Muscle of arm (tissue), 1 donor: ENCODE measurements at regions not wholly inside any gene's neighbourhood (a gene's known extent, or its start where the extent isn't known, plus 50 kb on each side); places are given as distances from the start of the nearest gene placed in this dataset.
A peak's percentile ranks its signal among the peaks of the same experiment; 100 is the strongest.

ENCODE experiments used
- DNase-seq: peaks from one replicate; pipeline ENCODE4 v3.0.0-alpha.2; 2013

DNA sequence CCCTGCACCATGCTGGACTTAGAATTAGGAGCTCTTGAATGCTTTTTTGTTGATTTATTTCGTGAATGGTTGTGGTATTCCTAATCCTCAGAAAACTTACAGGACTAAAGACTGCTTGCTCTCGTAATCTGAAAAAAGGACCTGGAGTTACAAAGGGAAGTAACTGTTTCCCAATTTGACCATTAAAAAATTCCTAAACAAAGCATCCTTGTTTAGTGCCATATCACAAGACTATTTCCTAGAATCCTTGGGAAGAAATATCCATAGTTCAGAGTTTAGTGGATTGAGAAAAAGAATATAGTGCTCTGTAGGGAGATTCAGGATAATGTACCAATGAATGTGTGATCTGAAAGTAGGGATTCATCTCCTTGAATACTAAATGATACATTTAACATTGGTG, 186.8 kb downstream of the NDFIP2 start:
- no peak for DNase-seq

DNA sequence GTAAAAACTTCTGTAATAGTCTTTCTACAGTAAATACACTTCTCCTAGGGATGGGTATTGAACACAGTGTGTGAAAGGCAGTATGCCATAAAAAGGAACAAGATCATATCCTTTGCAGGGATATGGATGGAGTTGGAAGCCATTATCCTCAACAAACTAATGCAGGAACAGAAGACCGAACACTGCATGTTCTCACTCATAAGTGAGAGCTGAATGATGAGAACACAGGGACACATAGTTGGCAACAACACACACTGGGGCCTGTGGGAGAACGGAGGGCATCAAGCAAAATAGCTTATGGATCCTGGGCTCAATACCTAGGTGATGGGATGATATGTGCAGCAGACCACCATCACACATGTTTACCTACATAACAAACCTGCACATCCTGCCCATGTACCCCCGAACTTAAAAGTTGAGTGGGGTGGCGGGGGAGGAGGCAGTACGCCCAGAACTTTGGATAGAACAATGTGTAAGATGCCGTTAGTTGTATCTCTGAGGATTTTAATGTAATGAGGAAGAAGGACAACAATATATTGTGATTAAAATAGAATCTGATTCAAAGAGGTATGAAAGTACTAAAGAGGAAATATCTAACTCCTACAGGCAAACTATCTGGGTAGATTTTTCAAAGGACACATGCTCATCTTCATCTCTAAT, 183.2 kb downstream of the NDFIP2 start:
- no peak for DNase-seq

DNA sequence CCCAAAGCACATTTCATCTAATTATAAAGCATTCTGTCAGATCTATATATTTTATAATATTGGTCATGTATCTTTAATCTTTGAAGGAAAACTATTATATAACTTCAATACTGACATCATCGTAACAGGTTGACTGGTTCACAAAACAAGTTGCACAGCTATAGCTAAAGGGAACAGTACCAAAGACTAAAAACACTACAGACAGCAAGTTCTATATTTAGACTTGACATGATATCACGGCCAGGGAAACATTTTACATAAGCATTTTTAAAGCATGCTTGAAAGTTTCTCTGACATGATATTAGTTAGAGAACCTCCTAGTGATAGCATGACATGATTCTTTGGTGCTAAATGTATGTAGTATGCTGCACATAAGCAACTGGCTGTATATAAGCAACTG, 182.5 kb downstream of the NDFIP2 start:
- DNase-seq: no peak

DNA sequence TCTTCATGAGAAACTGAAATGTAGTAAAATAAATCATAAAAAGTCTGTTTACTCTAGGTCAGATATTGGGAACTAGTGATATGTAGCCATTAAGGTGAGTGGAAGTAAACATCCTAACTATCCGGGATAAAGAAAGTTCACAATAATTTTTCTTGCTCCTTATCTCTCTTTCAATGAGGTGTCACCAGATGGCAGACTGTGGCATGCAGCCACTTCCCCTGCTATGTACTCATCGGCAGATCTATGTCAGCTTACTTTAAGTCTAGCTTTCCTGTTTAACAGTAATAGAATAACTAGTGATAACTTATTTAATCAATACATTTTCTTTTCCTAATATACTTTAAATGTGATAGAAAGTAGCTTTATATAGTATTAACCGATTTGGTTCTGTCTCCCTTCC, 181.9 kb downstream of the NDFIP2 start:
- no peak for DNase-seq

DNA sequence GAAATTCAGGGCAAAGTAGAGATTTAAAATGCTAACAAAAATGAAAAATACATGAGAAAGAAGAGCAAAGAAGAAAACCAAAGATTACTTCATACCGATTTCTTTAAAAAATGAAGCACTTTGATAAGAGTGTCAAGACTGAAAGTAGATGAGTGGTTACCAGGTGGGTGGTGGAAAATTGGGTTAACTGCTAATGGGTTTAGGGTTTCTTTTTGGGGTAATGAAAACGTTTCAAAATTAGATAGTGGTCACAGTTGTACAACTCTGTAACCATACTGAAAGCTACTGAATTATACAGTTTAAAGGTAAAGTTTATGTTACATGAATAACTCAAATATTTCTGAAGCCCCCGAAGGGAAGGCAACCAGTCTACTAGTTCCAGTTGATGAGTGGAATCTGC, 179.4 kb downstream of the NDFIP2 start:
- no peak for DNase-seq

DNA sequence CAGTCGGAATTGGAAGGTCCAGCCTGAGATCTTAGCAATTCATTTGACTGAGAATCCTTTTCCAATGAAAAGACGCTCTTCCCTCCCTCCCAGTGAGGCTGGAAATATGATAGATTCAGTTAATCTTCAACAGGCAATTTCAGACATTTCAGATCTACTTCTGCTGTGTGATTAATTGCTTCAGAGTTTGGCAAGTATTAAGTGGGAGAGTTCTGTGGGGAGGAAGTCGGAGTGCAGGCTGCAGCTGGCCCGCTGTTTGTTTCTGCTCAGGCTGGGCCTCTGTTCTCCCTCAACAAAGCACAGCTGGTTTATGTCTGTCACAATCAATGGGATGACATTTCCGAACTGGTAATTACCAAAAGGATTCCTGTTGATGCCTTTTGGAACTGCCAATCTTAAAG, 178.2 kb downstream of the NDFIP2 start:
- DNase-seq: peak; percentile 85

DNA sequence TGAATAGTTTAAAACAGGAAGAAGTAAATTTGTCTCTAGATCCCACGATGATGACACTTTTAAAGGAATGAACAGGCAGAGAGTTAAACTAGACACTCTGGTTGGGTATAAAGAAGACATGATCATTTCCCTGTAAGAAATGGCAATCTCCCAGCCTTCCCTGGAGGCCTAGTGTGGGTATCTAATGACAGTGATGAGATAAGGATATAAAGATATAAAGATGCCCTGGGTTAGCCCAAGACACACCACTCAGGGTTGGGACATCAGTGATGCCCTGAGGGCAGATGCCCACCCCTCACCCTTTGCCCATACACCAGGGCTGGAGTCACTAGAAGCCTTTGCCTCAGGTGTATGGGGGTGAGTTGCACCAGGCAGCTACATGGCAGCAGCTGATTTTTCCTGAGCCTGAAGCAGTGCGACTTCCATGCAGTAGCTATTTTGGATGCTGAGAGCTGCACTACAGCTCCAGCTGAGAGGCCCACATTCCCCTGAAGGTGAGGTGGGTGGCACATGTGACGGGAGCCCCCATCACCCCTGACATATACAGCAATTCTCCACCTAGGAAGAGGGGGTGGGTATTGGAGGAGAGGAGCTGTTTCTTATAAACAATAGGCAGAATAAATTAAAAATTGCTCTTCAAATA, 177.5 kb downstream of the NDFIP2 start:
- no peak for DNase-seq

DNA sequence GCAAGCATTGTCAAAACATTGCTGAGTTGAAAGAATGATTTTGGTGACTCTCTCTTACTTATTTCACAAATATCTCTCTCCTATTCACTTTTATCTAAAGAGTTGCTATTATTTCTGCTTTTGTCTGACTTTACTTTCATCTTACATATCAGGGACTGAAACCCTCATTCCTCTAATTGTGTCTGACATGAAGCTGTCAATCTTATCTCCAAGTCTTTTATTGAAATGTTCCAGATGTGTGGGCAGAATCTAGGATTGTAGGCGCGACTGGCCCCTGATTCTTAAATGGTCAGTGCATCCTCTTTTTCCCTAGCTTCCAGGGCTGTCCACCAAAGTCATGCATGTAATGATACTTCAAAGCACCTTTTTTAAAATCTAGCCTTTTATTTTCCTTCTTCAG, 174.6 kb downstream of the NDFIP2 start:
- no peak for DNase-seq

DNA sequence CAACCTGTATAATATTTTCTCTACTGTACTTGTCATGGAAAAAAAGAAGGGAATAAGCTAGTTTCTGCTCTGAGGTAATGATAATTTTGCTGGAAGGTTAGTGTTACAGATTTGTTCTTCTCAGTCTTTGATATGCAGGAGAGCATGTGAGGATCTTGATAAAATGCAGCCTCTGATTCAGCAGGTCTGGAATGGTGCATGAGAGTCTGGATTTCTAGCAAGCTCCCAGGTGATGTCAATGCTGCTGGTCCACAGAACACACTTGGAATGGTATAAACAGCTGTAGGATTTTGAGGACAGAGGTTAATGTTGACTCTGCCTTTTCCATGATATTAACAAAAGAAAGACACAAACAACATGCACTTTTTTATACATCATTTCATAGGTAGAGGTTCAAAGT, 173.6 kb downstream of the NDFIP2 start:
- DNase-seq: no peak

DNA sequence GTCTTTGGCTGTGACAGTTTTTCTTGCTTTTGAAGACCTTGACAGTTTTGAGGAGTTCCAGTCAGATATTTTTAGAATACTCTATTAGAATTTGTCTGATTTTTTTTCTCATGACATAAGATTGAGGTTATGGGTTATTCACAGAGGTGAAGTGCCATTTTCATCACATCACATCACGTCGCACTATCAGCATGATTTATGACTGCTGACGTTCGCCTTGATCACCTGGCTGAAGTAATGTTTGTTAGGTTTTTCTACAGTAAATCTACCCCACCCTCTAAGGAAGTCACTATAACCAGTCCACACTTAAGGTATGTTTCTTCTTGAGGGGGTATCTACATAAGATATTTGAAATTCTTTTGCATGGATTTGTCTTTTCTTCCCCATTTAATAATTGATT, 169.7 kb downstream of the NDFIP2 start:
- no peak for DNase-seq

DNA sequence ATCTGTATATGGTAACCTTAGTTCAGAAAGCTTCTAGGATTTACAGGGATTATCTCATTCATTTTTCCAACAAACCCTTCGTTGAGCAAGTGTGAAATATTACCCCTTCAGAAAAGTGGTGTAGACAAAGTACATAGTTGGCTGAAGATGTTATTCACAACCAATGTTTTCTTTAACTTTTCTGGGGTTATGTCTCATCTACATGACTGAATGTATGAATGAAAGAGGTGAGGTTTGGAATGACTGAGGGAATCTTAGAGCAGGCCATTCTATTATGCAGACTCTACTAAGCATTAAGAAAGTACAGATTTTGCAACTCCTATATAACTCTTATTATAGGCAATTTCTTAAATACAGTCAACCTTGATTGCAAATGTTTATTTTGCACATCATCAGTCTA, 167.2 kb downstream of the NDFIP2 start:
- DNase-seq: no peak

DNA sequence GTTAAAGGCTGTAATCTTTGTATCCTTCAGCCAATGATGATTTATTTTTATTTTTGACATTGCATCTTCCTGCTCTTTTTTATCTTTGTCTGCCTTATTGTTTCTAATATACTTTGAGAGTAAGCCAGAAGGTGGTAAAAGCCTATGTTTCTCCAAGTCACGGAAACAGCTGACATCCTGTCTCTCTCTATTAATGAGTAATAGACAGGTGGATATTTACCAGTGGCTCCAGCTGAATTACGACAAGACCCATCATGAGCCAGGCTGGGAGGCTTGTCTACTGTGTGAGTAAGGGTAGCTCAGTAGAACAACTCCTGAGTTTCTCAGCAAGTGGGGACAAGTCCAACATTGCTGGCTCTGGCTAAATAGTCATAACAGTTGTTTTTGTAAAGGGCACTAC, 166.6 kb downstream of the NDFIP2 start:
- no peak for DNase-seq

DNA sequence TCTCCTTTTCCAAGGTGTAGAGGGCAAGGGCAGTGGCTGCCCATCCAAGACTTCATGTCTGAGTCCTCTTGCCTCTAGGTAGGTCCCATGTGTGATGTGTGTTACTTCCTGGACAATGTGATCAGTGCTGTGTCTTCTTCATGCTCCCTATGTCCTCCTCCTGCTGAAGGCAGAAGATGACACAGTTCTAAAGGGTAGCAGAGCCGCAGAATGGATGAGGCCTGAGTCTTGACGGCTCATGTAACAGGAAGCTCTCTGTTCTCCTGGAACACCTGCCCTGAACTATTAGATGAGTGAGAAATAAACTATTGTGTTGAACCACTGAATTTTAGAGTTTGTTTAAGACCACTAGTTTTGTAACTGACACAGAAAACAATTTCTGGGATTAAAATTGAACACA, 165.9 kb downstream of the NDFIP2 start:
- DNase-seq: no peak

DNA sequence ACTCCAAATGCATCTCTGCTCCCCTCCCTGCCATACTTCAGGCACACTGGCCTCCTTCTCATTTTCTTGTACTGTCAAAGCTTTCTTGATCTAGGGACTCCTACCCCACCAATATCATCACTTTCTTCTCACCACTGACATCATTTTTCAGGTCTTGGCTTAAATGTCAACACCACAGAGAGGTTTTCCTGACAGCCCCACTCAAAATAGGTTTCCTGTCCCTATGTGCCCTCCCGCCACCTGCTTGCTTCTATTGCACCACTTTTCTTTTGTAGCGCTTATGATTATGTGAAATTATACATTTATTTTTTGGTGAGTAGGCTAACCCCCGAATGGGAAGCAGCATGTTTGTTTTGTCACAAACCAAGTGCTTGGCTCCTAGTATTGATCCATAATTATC, 164.6 kb downstream of the NDFIP2 start:
- no peak for DNase-seq

DNA sequence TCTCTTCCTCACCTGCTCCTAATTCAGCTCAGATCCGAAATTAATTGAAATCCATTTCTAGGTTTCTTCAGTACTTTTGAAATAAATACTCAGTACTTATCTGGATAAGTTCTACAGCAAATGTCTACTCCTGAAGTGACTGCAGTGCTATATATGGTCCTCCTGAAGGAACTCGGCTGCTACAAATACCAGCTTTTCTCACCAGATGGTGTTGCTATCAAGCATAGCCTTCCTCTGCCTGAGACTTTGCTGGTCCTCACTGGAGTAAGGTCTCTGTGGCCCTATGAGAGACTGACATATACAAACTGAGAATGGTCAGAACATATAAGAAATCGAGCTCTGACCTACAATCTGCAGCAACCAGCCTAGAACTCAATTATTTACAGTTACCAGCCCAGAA, 161.6 kb downstream of the NDFIP2 start:
- no peak for DNase-seq

DNA sequence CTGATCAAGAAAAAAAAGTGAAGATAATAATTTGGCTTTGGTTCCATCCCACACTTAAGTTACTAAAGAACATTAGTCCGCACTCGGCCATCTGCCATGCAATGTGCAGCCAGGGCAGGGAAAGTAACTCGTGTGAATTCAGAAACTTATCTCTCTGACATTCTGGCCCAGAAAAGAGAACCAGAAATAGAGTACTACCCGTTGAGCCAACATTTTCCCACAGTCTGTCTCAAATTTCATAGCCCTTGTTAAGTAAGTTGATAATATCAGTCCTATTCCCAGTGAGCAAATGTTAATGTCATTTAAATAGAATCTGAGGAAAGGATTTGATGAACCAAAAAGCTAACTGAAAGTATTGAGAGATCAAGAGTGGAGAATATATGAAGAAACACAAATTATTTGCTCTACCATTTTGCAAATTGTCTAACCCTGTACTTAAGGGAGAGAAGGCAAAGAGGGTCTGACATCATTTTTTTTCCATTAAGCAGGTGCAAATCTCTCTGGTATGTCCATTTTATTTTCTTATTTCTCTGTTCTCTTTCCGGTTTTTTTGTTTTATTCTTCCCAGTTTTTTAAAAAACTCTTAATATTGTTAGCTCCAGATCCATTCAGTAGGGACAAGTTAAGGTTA, 156.3 kb downstream of the NDFIP2 start:
- no peak for DNase-seq

DNA sequence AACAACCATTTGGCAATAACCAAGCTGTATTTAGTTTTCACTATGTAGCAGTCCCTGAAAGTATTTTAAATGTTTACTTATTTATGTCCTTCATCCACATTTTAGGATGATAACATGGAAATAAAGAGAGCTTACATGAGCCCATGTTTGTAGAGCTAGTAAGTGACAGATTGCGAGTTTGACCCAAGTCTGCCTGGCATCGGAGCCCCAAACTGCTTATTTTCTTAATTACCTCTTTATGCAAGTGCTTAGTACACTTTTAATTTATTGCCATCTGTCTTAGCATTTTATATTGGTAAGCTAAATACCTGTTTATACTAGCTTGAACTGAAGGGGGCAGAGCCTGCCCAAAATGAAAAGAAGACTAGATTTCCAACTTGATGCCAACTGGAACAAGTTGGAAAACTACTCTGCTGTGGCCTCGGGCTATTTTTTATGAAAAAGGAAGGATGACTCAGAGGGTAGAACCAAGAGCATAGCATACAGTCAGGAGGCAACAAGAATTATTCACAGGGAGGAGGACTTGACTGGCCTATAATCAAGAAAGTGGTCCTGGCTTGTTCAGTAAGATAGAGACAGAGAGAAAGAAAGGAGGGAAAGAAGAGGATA, 150.2 kb downstream of the NDFIP2 start:
- peak; percentile 12 for DNase-seq

DNA sequence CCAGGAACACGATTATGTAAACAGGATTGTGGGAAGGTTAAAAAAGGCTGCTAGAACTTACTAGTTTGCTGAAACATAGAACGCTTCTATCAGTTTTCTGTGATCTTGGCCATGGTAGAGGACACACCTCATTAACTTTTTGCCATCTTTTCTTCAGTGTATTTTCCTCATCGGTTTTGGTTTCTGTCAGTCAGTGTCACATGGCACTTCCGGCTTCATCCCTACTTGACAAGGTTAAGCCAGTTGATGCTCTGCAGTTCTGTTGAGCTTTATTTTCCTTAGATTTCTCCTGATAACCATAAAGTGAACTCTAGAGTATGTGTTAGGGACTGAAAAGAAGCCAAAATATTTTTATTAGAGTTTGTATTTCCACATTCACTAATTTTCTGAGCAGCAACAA, 147.5 kb downstream of the NDFIP2 start:
- DNase-seq: no peak

DNA sequence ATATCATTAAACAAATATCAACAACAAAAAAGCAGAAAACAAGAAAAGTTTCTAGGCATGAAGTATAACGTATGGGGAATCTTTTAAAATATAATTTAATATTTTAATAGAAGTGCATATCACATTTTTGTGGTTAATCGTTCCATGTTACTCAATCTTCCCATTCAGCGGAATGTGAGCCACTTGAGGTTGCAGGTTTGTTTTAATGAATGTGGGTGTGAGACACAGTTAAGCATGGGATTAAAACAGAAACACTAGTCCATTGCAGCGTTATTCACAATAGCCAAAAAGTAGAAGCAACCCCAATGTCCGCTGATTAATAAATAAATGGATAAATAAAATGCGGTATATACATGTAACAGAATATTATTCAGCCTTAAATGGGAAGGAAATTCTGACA, 146.0 kb downstream of the NDFIP2 start:
- DNase-seq: no peak

DNA sequence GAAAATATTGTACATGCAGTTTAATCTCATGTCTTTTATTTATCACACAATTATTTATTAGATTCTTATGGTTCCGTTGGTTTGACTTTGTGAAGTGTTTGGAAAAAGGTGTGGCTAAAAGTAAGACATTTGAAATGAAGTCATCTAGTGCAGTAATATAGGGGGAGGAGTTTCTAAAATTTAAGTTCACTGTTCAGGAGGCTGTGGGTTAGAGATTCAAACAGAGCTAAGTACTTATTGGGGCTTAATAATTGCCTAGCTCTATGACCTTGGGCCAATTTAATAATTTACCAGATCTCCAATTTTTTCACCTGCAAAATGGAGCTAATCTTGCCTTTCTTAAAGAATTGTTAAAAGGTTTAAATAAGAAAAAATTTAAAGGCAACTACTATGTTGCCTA, 144.6 kb downstream of the NDFIP2 start:
- DNase-seq: no peak

DNA sequence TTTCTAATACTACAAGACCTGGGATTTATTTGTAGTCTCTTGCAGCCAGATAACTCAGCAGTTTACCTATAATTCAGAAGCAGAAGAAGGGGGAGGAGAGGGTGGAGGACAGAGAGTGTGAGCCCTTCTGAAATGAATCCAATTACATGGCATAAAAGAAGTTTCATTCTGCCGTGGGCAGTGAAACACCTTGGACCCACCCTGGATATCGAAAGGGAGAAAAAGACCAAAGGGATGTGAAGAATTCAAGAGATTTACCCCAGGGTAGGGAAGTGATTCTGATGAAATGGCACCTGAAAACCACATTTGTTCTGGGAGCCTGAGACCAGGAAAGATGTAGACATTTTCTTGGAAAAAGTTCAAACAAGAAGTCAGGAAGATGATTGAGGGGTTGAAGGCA, 140.9 kb downstream of the NDFIP2 start:
- DNase-seq: no peak

DNA sequence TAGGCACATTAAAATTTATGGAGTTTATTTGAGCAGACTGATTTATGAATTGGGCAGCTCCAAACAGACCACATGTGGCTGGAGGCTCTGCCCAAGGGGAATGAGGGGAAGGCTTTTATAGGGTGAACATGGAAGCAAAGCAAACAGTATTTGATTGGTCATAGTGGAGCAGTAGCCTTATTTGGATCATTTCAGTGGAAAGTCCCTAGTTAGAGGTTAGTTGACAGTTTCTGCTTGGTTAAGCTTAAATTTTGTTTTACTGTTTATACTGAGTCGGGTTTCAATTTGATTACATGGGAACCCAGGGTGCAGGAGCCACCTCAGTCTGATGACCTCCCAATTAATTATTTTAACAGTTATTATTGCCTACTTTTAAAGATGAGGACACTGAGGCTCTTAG, 140.5 kb downstream of the NDFIP2 start:
- DNase-seq: no peak

DNA sequence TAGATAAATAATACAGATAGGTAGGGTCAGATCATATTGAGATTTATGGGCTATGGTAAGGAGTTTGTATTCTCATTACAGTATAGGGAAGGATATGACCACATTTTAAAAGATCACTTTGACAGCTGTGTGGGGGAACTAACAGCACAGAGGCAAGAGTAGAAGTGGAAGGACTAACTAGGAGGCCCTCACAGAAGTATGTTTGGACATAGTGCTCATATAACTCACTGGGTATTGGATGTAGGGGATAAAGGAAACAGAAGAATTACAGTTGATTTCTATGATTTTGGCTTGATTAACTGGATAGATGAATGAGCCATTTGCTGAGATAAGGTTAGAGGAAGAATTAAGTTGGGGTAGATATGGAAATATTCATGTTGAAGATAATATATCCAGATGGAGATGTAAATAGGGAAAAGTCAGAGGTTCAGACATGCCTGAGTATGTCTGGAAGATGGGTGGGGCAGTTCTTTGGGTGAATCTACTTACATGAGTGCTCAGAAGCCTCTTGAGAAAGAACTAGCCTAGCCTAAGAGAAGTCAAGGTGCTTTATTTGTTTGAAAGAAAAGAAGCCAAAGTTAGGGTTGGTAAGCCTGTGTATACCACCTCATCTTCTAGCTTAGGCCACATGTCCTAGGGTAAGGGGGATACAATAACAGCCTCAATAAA, 133.4 kb downstream of the NDFIP2 start:
- no peak for DNase-seq
